LNCaP clone FGC (cell line): ENCODE measurements at regions not wholly inside any gene's neighbourhood (a gene's known extent, or its start where the extent isn't known, plus 50 kb on each side); places are given as distances from the start of the nearest gene placed in this dataset.

Experiments
- DNase-seq: peaks from one replicate; pipeline ENCODE4 v3.0.0-alpha.2; 2011; ENCODE audit warnings: low read depth
- H3K4me3 ChIP-seq: 2 replicates; pipeline ENCODE4 v1.5.1; 2011; ENCODE audit warnings: mild to moderate bottlenecking, low read depth, low read length, control low read depth
- CTCF ChIP-seq: IDR thresholded peaks from 2 replicates; pipeline ENCODE4 v1.5.1; 2012; ENCODE audit warnings: mild to moderate bottlenecking; ENCODE audit not compliant: control insufficient read depth, insufficient read depth; ENCODE audit errors: extremely low read depth

GRCh38 chr12:22796941-22797630 lies 172.1 kb downstream of the ETNK1 start:
- no peak overlapping the region for H3K4me3 ChIP-seq
- TF ChIP-seq CTCF: no peak
- DNase-seq: no peak

- no peak overlapping the region for H3K4me3 ChIP-seq
- TF ChIP-seq CTCF: no peak
- DNase-seq: no peak
Observed at GRCh38 chr12:22797701-22798100, 172.7 kb downstream of the ETNK1 start.

GRCh38 chr12:22798116-22798515 lies 173.1 kb downstream of the ETNK1 start:
- TF ChIP-seq CTCF: no peak
- no peak overlapping the region for H3K4me3 ChIP-seq
- no peak for DNase-seq

GRCh38 chr12:22799503-22799902 lies 174.5 kb downstream of the ETNK1 start:
- TF ChIP-seq CTCF: no peak
- no peak for DNase-seq
- no peak overlapping the region for H3K4me3 ChIP-seq

GRCh38 chr12:22800332-22800731 lies 175.4 kb downstream of the ETNK1 start:
- TF ChIP-seq CTCF: no peak
- no peak overlapping the region for H3K4me3 ChIP-seq
- DNase-seq: no peak

- no peak overlapping the region for H3K4me3 ChIP-seq
- DNase-seq: no peak
- no peak for TF ChIP-seq CTCF
Observed at GRCh38 chr12:22802883-22803630, 178.1 kb downstream of the ETNK1 start.
